H7 (cell line): ENCODE measurements at regions not wholly inside any gene's neighbourhood (a gene's known extent, or its start where the extent isn't known, plus 50 kb on each side); places are given as distances from the start of the nearest gene placed in this dataset.
"Not testable (repeated sequence)": the region's sequence is repeated elsewhere in the genome, so short reads cannot be mapped to it uniquely, and the experiment has no call there.

Experiments used
- DNase-seq: peaks from one replicate; pipeline ENCODE4 v3.0.0; 2012
- H3K27me3 ChIP-seq: 2 replicates; pipeline ENCODE4 v1.6.0; 2011; ENCODE audit warnings: mild to moderate bottlenecking, low read length; ENCODE audit not compliant: control insufficient read depth, insufficient read depth
- H3K36me3 ChIP-seq: replicated peaks from 2 replicates; pipeline ENCODE4 v1.5.1; 2011; ENCODE audit warnings: low read length; ENCODE audit not compliant: control insufficient read depth, insufficient read depth
- H3K4me3 ChIP-seq: 2 replicates; pipeline ENCODE4 v1.5.1; 2011; ENCODE audit warnings: low read depth, mild to moderate bottlenecking, control low read depth, low read length, moderate library complexity; ENCODE audit not compliant: insufficient read depth

GRCh38 chr1:178572604-178573003 lies 59.7 kb downstream of the TEX35 start:
- H3K36me3 ChIP-seq, result no peaks in the 10 kb centered on the region
- H3K27me3 ChIP-seq, result no peaks in the 10 kb centered on the region
- H3K4me3 ChIP-seq, result no peak overlapping the region
- no peak for DNase-seq

- DNase-seq, result no peak
- no peaks in the 10 kb centered on the region for H3K36me3 ChIP-seq
- no peaks in the 10 kb centered on the region for H3K27me3 ChIP-seq
- no peak overlapping the region for H3K4me3 ChIP-seq
Measured at GRCh38 chr1:178573330-178573729, 60.4 kb downstream of the TEX35 start.

GRCh38 chr1:178574345-178574744 lies 61.4 kb downstream of the TEX35 start:
- no peak overlapping the region for H3K4me3 ChIP-seq
- no peaks in the 10 kb centered on the region for H3K27me3 ChIP-seq
- H3K36me3 ChIP-seq, result no peaks in the 10 kb centered on the region
- no peak for DNase-seq

GRCh38 chr1:178575611-178576361 lies 62.9 kb downstream of the TEX35 start:
- DNase-seq, result peak; percentile 32
- Histone ChIP-seq H3K36me3 (no peaks in the 10 kb centered on the region), H3K27me3 (no peaks in the 10 kb centered on the region), H3K4me3 (no peak overlapping the region)

- Histone ChIP-seq H3K4me3 (no peak overlapping the region), H3K27me3 (no peaks in the 10 kb centered on the region), H3K36me3 (no peaks in the 10 kb centered on the region)
- DNase-seq, result no peak
Measured at GRCh38 chr1:178576841-178577240, 63.9 kb downstream of the TEX35 start.

- no peaks in the 10 kb centered on the region for H3K27me3 ChIP-seq
- no peak overlapping the region for H3K4me3 ChIP-seq
- no peak for DNase-seq
- H3K36me3 ChIP-seq, result no peaks in the 10 kb centered on the region
Measured at GRCh38 chr1:178577882-178578281, 65.0 kb downstream of the TEX35 start.

- H3K36me3 ChIP-seq, result no peaks in the 10 kb centered on the region
- DNase-seq, result no peak
- H3K4me3 ChIP-seq, result no peak overlapping the region
- H3K27me3 ChIP-seq, result no peaks in the 10 kb centered on the region
Measured at GRCh38 chr1:178578541-178578940, 65.6 kb downstream of the TEX35 start.

- Histone ChIP-seq H3K27me3 (no peaks in the 10 kb centered on the region), H3K36me3 (no peaks in the 10 kb centered on the region), H3K4me3 (no peak overlapping the region)
- DNase-seq, result no peak
Measured at GRCh38 chr1:178579095-178579494, 66.2 kb downstream of the TEX35 start.

- no peaks in the 10 kb centered on the region for H3K36me3 ChIP-seq
Measured at GRCh38 chr1:178579562-178579961, 66.7 kb downstream of the TEX35 start.

GRCh38 chr1:178580096-178580495 lies 67.2 kb downstream of the TEX35 start:
- Histone ChIP-seq H3K27me3 (no peaks in the 10 kb centered on the region), H3K36me3 (no peaks in the 10 kb centered on the region), H3K4me3 (no peak overlapping the region)
- no peak for DNase-seq

More at GRCh38 chr1:178579562-178579961, 66.7 kb downstream of the TEX35 start:
- Histone ChIP-seq H3K4me3 (no peak overlapping the region), H3K27me3 (no peaks in the 10 kb centered on the region)
- no peak for DNase-seq

- DNase-seq, result no peak
- no peak overlapping the region for H3K4me3 ChIP-seq
- no peaks in the 10 kb centered on the region for H3K36me3 ChIP-seq
- H3K27me3 ChIP-seq, result no peaks in the 10 kb centered on the region
Measured at GRCh38 chr1:178580876-178581275, 68.0 kb downstream of the TEX35 start.

- Histone ChIP-seq H3K27me3 (no peaks in the 10 kb centered on the region), H3K36me3 (no peaks in the 10 kb centered on the region), H3K4me3 (no peak overlapping the region)
- DNase-seq, result peak; percentile 56
Measured at GRCh38 chr1:178581351-178582303, 68.7 kb downstream of the TEX35 start.

- DNase-seq, result no peak
- Histone ChIP-seq H3K27me3 (no peaks in the 10 kb centered on the region), H3K4me3 (no peak overlapping the region), H3K36me3 (no peaks in the 10 kb centered on the region)
Measured at GRCh38 chr1:178587096-178587495, 74.2 kb downstream of the TEX35 start.

GRCh38 chr1:178587975-178588374 lies 75.1 kb downstream of the TEX35 start:
- Histone ChIP-seq H3K27me3 (no peaks in the 10 kb centered on the region), H3K36me3 (no peaks in the 10 kb centered on the region)
- DNase-seq, result no peak

GRCh38 chr1:178589042-178589441 lies 76.1 kb downstream of the TEX35 start:
- DNase-seq, H3K36me3 ChIP-seq, H3K4me3 ChIP-seq, H3K27me3 ChIP-seq: not testable (repeated sequence)

More at GRCh38 chr1:178587975-178588374, 75.1 kb downstream of the TEX35 start:
- H3K4me3 ChIP-seq, result no peak overlapping the region
